Thyroid gland (tissue), 4 donors: ENCODE measurements at regions not wholly inside any gene's neighbourhood (a gene's known extent, or its start where the extent isn't known, plus 50 kb on each side); places are given as distances from the start of the nearest gene placed in this dataset.

Source experiments
- DNase-seq, 2 donors: peaks; one replicate each; pipeline ENCODE4 v3.0.0-alpha.2; 2019
- H3K27ac ChIP-seq, 3 donors: fragments of 200-600 bp; sonication (generic); 1 replicate in 2 of 3; 2 replicates in 1 of 3; pipeline ENCODE4 v1.5.1; 2016 to 2019; ENCODE audit warnings: mild to moderate bottlenecking in 1 of 3, moderate library complexity in 1 of 3
- H3K27me3 ChIP-seq: fragments of 200-600 bp; sonication (generic); one replicate; pipeline ENCODE4 v1.5.1; 2019
- H3K36me3 ChIP-seq, 2 donors: fragments of 200-600 bp; sonication (generic); one replicate each; pipeline ENCODE4 v1.5.1; 2016 to 2019
- H3K4me1 ChIP-seq, 2 donors: fragments of 200-600 bp; sonication (generic); one replicate each; pipeline ENCODE4 v1.5.1; 2017 to 2019
- H3K4me3 ChIP-seq, 3 donors: fragments of 200-600 bp; sonication (generic); replicated peaks in 1 of 3; 1 replicate in 2 of 3; 2 replicates in 1 of 3; pipeline ENCODE4 v1.5.1; 2016; ENCODE audit warnings: mild to moderate bottlenecking in 1 of 3
- H3K9me3 ChIP-seq: fragments of 200-600 bp; sonication (generic); one replicate; pipeline ENCODE4 v1.5.1; 2017
- CTCF ChIP-seq, 6 experiments: fragments of 200-600 bp in 3 of 6; fragments of 450-650 bp in 3 of 6; sonication (generic) in 3 of 6; IDR thresholded peaks; one replicate each; pipeline ENCODE4 v1.5.1; 2016 to 2019; ENCODE audit warnings: antibody characterized with exemption in 6 of 6, mild to moderate bottlenecking in 2 of 6, inconsistent platforms in 1 of 6, moderate library complexity in 1 of 6
- POLR2A ChIP-seq, 2 donors: fragments of 450-650 bp; IDR thresholded peaks; one replicate each; pipeline ENCODE4 v1.6.1; 2017; ENCODE audit warnings: antibody characterized with exemption in 2 of 2, mild to moderate bottlenecking in 2 of 2, moderate library complexity in 1 of 2
- WGBS, 2 donors: methylation state at CpG; one replicate each; pipeline ENCODE4 v1.1.5; 2017; 5-methylcytosine and 5-hydroxymethylcytosine counted together
- intact Hi-C: fragments of 100-400 bp; cut with DNase I; formaldehyde crosslinking; loops from one replicate; pipeline ENCODE4 v1.15.1; 2023

DNA sequence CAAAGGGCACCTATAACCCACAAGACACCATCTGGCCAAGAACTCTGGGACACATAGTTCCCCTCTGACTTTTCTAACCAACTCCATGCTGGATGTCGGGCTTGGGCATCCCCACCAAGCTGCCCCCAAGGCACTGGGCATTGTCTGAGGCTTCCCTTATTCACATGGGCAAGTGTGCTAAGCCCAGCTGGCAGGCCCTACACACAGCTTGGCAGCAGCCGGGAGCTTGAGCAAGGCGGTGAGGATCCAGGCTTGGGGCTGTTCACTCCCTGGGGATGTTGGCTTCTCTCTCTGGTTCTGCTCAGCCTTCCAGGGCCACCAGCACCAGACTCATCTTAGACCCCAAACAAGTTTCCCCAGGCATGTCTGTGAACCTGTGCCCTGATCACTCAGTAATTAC is 138.3 kb upstream of the KAZN start:
- TF ChIP-seq CTCF (IDR thresholded peaks at IDR 0.05): no peak
- no peak for TF ChIP-seq POLR2A (IDR thresholded peaks at IDR 0.05)
- no peak for DNase-seq
- Histone ChIP-seq H3K27ac (no peak overlapping the region), H3K4me3 (no peak overlapping the region), H3K27me3 (no peaks in the 10 kb centered on the region), H3K4me1 (no peaks in the 10 kb centered on the region), H3K36me3 (no peaks in the 10 kb centered on the region), H3K9me3 (no peaks in the 10 kb centered on the region)
- intact Hi-C loops: no loop called here
- WGBS, 2 donors: 64 to 89% methylated on average over 3 of the region's 3 CpGs

- 96 to 100% methylated on average over 4 of the region's 4 CpGs for WGBS, 2 donors
- H3K27ac ChIP-seq: no peak overlapping the region
- DNase-seq: no peak
- intact Hi-C loops: no loop called here
- H3K4me1 ChIP-seq: peaks cover 9 to 10% of the 10 kb centered on the region in 2 donors
- no peaks in the 10 kb centered on the region for H3K27me3 ChIP-seq
- no peaks in the 10 kb centered on the region for H3K36me3 ChIP-seq
- H3K9me3 ChIP-seq: no peaks in the 10 kb centered on the region
- TF ChIP-seq POLR2A (IDR thresholded peaks at IDR 0.05) (no peak), CTCF (IDR thresholded peaks at IDR 0.05) (no peak)
- no peak overlapping the region for H3K4me3 ChIP-seq
Observed at GRCh38 chr1:14462851-14463250, 135.6 kb upstream of the KAZN start.

GRCh38 chr1:14466006-14466405 is 132.5 kb upstream of the KAZN start:
- DNase-seq: peak; percentile 55 to 62
- intact Hi-C loops: no loop called here
- Histone ChIP-seq H3K27me3 (no peaks in the 10 kb centered on the region), H3K36me3 (no peaks in the 10 kb centered on the region), H3K4me1 (peaks cover 9 to 10% of the 10 kb centered on the region in 2 donors), H3K4me3 (no peak overlapping the region), H3K27ac (peak overlapping the region; percentile 23 to 76 (median 76)), H3K9me3 (no peaks in the 10 kb centered on the region)
- 35% methylated on average over 4 of the region's 4 CpGs for WGBS, 2 donors
- TF ChIP-seq POLR2A (IDR thresholded peaks at IDR 0.05) (no peak), CTCF (IDR thresholded peaks at IDR 0.05) (no peak)

GRCh38 chr1:14467112-14467511 is 131.4 kb upstream of the KAZN start:
- intact Hi-C loops: no loop called here
- 90 to 93% methylated on average over 1 of the region's 1 CpG for WGBS, 2 donors
- H3K9me3 ChIP-seq: no peaks in the 10 kb centered on the region
- peak in 1 of 6 experiments; percentile 4 for TF ChIP-seq CTCF (IDR thresholded peaks at IDR 0.05)
- TF ChIP-seq POLR2A (IDR thresholded peaks at IDR 0.05): no peak
- H3K4me3 ChIP-seq: no peak overlapping the region
- no peak for DNase-seq
- no peaks in the 10 kb centered on the region for H3K27me3 ChIP-seq
- H3K4me1 ChIP-seq: peaks cover 9 to 10% of the 10 kb centered on the region in 2 donors
- H3K27ac ChIP-seq: peak overlapping the region in 1 of 3 donors; percentile 27
- H3K36me3 ChIP-seq: no peaks in the 10 kb centered on the region

DNA sequence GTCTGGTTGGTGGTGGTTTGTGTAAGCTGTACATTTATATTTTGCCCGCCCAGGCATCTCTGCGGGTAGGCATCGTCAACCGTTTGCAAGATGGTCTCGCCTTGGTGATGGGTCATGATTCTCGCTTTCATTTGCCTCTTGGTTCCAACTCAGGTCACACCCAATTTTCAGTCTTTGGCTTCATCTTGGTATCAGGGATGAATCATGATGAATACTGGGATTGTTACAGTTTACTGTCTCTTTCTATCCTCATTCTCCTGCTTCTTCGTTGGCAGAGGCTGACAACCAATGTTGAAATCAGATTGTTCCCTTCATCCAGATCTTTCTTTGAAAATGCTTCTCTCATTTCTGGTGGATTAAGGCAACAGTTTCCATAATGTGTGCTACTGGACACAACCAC is 129.7 kb upstream of the KAZN start:
- intact Hi-C loops: no loop called here
- H3K4me3 ChIP-seq: no peak overlapping the region
- H3K27me3 ChIP-seq: no peaks in the 10 kb centered on the region
- TF ChIP-seq POLR2A (IDR thresholded peaks at IDR 0.05): no peak
- no peak for TF ChIP-seq CTCF (IDR thresholded peaks at IDR 0.05)
- peaks cover 9 to 10% of the 10 kb centered on the region in 2 donors for H3K4me1 ChIP-seq
- no peak overlapping the region for H3K27ac ChIP-seq
- no peak for DNase-seq
- H3K9me3 ChIP-seq: no peaks in the 10 kb centered on the region
- WGBS, 2 donors: 95 to 97% methylated on average over 7 of the region's 7 CpGs
- no peaks in the 10 kb centered on the region for H3K36me3 ChIP-seq
